Left forelimb (tissue), 1 donor: ENCODE measurements at regions not wholly inside any gene's neighbourhood (a gene's known extent, or its start where the extent isn't known, plus 50 kb on each side); places are given as distances from the start of the nearest gene placed in this dataset.

Experiments
- DNase-seq: peaks from one replicate; pipeline ENCODE4 v3.0.0-alpha.2; 2018; ENCODE audit warnings: low spot score

DNA sequence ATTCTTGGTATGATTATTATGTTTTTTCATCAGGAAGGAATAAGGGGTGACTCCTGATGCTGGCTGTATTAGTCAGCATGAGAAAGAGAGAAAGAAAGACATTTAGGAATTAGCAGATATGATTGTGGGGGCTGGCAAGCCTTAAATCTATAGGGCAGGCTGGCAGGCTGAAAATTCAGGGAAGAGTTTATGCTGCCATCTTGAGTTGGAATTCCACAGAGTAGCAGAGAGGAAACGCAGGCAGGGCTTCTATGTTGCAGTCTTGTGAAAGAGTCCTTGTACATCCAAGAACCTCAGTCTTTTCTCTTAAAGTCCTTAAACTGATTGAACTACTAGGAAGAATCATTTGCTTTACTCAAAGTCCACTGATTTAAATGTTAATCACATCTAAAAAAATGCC, 262.7 kb upstream of the SLC10A2 start:
- no peak for DNase-seq

DNA sequence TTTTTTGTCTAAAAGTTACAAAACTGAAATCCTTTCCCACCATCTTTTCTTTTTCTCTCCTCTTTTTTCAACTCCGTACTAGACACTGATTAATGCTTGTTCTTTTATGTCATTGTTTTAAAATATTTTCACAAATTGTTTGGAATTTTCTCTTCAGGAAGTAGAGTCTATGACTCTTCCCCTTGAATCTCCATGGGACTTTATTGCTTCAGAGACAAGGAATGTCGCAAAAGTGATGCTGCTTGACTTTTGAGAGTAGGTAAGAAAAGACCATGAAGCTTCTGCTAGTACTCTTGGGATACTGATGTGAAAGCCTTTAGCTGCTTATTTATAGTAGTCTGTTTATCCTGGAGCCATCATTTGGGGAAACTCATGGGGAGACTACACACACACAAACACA, 260.1 kb upstream of the SLC10A2 start:
- no peak for DNase-seq

DNA sequence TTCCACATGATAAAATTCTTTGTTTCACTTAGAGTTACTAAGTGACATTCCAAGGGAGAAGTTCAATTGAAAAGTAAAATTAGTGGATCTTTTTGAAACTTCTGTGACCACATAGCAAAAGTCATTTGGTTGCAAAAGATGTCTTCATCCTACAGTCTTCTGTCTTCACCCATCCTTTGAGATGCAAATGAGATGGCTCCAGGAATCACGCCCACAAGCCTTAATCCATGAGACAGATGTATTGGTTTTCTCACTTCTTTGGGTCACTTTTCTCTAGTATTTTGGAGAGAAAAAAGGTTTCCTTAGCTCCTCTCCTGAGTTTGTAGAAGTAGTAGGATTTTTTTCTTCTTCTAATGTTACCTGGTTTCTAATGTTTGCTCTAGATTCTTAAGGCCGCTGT, 259.5 kb upstream of the SLC10A2 start:
- no peak for DNase-seq

DNA sequence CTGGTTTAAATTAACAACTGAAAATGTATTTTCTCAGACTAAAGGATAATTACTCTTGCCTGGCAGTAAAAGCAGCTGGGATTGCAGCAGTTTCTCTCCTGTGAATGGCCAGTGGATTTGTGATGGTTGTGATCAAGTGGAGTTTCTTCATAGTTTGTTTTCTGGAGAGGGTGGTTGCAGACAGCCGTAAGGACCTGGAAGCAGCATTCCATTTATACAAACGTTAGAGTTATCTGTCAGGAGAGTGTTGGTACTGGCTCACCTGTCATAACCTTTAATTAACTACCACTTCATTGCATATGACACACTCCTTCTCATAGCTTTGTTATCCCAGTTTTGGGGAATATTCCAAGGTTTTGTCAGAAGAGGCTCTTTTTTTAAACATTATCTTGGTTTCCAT, 258.4 kb upstream of the SLC10A2 start:
- no peak for DNase-seq

DNA sequence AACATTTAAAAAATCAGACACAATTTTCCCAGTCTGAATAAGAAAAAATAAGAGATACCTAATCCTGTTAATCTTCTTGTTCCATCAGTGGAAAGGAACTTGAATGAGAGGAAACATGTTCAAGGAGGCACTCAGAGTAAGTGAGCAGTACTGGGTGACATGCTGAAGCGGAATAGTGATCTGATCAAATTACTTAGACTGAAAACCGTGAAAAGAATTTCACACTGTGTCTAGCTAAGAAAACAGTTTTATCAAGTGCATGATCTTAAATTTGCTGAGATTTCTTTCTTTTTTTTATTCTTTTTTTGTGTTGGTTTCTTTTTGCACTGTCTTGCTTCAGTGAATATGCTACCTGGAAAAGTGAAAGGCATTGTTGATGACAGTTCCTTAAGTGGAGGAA, 249.5 kb upstream of the SLC10A2 start:
- DNase-seq = no peak

DNA sequence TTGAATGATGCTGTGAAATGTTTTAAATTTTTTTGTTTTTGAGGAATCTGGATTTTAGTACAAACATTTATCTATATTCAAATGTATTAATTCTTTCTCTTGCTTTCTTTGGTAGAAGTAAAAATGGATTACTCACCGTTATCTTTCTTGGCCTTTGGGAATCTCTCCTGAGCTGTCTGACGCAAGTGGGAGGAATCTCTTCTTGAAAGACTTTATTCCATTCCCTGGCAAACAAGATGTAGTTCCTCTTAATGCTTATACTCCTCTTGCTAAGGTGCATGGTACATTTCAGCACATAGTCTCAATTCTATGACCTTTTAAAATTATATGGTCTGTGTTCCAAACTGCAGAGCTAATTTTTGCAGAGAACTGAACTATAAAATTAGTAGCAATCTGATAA, 246.2 kb upstream of the SLC10A2 start:
- DNase-seq = no peak

DNA sequence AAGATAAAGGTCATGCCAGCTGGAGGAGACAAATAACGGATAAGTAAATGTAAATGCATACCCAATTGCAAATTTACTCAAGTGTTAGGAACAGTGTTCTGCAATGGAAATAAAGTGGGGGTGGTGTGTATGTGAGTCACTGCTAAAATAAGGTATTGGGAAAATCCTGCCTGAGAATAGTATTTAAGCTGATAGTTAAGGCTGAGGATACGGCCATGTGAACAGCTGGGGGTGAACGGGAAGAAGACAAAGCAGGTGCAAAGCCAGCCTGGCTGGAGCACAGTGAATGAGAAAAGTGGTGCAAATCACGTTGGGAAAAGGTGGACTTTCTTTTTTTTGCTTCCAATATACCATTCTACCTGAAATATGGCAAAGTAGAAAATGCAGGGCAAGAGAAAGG, 242.4 kb upstream of the SLC10A2 start:
- no peak for DNase-seq

DNA sequence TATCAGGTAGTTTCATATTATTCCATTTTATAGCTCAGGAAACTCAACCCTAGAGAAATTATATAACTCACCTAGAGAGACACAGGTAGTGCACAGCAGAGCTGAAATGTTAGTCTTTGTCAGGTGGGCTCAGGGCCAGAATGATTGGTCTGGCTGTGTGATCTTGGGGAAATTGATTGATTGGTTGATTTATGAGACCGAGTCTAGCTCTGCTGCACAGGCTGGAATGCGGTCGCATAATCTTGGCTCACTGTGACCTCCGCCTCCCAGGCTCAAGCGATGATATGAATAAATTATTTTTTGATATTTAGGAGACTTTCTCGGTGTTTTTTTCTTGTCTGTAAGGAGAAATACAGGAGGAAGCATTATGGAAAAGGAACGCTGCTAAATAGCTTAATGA, 239.9 kb upstream of the SLC10A2 start:
- no peak for DNase-seq

DNA sequence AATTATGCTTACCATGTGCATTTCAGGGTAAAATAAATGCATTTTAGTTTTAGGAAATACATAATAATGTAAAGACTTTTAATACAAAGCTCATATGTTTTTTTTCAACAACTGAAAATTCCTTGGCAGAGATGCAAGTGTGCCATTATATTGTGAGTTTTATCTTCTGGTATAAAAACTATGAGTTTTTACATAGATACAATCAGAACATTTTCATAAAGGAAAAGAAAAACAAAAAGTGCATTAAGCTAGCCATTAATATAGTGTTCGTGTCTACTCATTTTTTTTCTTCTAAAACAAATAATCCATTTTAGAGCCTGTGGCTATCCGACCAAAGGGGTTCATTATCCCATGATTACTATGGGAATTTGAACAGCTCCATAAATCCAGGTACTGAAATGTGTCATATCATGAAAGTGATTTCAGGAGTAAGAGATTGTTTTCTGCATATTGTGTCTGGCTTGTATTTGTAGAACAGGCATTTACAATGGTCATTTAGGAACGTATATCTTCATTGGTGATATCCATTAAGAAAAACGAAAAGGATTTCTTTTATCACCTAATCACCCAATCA, 236.9 kb upstream of the SLC10A2 start:
- DNase-seq = no peak

DNA sequence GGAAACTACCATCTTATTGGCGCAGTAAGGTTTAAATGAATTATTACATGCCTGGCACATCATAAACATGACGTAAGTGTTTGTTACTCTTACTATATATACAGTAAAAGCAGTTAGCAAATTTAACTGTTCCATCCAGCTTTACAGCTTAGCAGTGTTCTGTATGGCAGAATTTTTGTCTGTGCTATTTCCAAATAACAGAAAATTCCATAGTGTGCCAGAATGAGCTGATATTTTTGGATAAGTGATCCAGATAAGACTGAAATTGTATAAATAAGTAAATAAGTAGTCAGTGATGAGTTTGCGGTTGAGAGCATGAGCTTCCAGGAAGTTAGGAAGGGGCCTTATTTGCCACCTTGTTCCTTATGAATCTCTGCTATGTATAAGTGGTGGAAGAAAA, 236.5 kb upstream of the SLC10A2 start:
- no peak for DNase-seq

DNA sequence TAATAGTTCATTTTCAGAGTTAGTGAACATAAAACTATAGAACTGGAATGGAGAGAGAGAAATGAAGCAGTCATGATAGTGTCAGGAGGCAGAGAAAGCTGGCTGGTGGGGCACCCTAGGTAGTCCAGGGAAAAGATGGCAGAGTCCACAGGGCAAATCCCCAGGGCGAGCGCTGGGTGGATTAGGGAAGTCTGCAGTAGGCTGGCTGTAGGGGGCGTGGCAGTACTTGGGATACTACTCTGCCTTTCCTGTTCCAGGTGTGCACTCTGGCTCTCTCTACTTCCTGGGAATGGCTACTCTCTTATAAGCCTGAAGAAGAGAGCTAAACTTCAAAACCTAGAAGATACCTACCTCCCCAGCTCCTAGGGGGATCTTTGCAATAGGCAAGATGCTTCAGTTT, 232.9 kb upstream of the SLC10A2 start:
- DNase-seq = no peak

DNA sequence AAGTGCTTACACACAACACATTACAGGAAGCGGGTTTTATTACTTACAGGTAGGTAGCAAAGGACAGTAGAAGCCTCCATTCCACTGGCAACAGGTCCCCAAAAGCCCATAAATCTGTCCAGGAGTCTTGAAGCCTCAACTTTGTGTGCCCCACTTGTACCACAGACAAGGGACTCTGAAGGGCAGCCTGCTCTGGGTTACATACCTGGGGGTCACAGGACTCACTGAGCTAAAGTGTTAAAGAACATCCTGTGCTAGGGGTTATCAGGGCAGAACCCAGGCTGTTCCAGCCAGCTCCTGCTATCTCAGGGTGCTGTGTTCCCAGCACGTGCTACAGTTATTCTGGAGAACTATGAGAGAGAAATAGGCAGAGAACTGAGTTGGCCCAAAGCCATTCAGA, 230.9 kb upstream of the SLC10A2 start:
- no peak for DNase-seq

DNA sequence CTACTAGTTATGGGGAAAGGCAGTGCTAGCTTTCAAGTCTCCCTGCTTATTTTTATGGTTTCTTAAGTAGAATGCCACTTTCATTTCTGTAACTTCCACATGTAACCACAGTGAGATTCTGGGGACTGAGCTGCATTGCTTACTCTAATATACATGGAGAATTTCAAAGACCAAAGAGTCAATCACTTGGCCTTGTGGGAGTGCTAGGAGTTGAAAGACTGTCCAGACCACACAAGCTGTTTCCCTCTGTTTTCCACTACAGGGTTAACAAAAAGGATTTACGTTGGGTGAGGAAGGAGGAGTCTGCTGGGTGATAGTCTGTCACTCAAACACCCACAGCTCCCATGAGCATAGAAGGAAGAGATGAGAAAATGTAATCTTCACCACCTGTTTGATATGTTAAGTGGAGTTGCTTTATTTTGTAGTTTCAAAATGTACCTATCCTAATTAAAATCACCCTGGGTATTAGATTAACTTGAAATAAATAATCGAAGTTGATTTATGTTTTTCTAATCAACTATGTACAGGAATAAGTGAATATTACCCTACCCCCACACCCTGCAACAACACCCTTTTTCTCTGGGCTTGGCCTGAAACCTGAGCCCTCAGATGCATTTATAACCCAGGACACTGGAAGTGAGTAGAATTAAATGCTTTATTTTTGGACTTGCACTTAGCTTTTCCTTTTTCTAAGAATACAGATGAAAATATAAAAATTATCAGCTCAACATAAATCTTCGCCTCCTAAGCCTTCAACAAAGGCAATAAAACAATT, 225.8 kb upstream of the SLC10A2 start:
- no peak for DNase-seq

DNA sequence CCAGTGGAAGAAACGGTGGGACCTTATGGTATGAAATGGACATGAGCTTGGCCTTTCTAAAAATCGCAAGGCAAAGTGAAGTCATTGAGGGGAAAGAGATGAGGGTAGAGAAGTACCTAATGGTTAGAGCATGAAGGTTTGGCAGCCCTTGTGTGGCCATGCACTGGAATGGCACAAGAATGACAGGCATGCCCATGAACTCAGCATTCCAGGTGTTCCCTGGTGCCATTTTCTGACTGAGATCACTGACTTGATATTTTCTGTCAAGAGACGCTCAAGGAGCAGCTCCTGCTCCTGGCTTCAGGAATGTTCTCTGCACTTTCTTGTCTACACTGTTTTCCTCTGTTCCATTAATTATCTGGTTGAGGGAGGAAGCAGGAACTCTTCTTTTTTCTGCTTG, 225.0 kb upstream of the SLC10A2 start:
- DNase-seq = no peak

DNA sequence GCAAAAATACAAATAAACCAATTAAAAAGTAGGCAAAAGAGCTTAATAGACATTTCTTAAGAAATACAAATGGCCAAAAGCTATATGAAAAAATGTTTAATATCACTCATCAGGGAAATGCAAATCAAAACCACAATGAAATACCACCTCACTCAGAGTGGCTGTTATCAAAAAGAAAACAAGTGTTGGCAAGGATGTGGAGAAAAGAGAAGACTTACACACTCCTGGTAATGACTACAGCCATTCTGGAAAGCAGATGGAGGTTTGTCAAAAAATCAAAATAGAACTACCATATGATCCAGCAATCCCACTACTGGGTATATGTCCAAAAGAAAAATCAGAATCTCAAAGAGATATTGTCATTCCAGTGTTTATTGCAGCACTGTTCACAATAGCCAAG, 223.5 kb upstream of the SLC10A2 start:
- no peak for DNase-seq

DNA sequence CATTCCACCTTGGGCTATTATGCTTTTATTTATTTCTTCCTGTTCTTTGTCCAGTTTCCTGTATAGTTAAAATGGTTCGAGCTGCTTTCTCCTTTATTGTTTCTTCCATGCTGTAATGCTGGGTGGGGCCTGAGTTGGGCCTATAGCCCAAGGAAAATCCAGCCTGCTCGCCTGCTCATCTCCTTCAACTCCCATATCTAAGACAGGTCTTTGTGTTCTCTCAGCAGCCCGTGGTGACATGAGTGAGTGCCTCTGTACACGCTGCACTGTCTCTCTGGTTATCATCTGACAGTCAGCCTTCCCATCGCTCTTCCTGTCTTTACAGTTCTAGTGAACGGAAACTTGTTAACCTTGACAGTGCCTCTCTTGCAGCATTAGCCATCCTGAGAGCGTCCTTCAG, 221.9 kb upstream of the SLC10A2 start:
- DNase-seq = no peak

DNA sequence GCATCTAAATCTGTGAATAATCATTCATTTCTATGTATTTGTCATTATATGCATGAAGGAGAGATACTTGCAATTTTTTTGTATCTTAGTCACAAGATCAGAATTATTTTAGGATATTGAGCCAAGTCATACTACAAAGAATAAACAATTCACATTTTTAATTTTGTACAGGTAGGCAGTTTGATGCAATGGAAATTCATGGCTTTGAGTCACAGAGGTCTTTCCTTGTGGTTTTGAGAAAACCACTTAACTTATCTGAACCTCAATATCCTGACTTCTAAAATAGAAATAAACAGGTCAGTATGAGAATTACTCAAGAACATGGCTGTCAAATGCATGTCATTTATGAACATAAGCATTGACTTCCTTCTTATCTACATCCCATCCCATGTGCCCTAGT, 221.4 kb upstream of the SLC10A2 start:
- DNase-seq = no peak

DNA sequence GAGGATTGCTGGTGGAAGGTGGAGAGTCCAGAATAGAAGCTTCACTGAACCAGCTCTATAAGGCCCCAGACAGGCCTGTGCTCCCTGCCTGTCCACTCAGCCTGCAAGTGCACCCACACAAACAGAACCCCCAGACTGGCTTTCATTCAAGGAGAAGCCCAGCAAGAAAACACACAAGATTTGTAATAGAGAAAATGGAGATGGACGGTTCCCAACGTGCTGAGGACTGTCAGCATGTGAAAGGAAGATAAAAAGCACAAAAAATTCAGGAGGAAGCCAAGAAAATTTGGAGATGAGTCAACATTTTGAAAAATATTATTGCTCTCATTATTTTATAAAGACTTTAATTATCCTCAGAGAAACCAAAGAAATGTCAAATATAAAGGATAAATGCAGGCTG, 218.2 kb upstream of the SLC10A2 start:
- no peak for DNase-seq

DNA sequence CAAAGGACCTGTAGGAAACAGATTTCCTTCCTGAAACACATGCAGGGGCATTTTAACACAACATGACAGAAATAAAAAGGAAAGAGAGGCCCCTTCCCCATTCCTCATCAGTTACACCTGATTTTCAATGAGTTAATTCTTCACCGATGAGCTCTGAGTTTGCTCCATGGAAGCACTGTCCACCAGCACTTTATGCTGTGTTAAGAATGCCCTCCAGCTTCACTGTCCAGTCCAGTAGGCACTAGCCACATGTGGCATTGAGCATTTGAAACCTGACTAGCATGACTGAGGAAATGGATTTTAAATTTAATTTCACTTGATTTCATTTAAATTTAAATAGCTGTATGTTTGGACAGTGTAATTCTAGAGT, 217.2 kb upstream of the SLC10A2 start:
- no peak for DNase-seq

DNA sequence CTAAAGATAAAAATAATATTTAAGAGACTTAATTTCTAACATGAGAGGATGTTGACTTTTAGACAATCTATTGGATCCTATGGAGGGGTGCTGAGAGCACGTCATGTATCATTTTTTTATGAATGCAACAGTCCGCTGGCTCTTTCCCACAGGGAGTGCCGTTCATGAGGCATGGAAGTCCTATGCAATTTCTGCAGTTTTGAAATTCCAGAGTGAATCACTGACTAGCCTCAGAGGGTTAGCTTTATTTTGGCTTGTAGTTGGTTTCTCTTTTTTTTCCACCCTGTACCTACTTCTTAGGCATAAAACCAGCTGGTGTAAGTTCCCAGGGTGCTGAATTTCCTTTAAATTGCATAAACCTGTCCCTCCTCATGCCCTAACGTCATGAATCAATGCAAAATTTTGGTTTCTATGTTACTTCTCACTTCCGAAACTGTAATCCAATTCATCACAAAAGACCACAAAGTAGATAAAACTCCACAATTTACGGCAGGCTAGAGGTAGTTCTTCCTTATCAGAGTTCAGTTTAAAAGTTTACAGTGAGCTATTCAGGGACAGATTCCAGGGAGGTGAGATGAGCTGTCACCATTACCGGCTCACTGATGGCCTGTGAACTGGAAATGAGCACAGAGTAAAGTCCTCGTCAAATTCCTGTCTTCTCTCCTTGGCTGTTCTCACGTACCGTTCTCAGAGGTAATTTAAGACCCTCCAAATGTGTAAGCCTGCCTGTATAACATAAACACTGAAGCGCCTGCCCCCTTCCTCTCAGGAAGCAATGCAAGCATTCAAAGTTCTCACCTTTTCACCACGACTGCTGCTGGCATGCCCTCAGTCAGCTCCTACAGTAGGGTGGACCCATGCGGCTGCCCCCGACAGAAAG, 216.6 kb upstream of the SLC10A2 start:
- DNase-seq = no peak

DNA sequence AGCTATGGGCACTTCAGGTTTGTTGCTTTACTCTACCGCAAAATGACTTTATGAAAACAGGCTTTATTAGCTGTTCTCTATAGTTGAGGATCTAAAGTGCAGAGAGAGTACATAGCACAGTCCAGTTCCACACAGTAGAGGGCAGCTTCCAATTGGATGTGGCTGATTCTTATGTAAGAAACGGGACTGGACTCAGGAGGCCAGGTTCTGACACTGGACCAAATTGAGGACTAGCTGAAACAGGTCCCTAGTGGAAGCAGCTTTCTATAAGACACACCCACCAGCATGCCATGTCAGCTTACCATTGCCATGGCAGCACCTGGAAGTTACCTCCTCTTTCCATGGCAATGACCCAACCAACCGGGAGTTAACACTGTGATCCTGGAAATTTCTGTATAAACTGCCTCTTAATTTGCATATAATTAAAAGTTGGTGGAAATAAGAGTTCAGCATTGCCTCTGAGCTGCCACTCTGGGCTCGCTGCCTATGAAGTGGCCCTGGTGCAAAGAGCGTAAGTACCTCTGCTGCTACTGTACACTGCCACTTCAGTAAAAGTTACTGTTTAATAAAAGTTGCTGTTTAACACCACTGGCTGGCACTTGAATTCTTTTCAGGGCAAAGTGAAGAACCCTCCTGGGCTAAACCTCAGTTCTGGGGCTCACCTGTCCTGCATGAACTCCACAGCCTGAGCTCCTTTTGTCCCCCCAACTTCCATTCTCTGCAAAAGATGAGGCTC, 211.9 kb upstream of the SLC10A2 start:
- DNase-seq = no peak

DNA sequence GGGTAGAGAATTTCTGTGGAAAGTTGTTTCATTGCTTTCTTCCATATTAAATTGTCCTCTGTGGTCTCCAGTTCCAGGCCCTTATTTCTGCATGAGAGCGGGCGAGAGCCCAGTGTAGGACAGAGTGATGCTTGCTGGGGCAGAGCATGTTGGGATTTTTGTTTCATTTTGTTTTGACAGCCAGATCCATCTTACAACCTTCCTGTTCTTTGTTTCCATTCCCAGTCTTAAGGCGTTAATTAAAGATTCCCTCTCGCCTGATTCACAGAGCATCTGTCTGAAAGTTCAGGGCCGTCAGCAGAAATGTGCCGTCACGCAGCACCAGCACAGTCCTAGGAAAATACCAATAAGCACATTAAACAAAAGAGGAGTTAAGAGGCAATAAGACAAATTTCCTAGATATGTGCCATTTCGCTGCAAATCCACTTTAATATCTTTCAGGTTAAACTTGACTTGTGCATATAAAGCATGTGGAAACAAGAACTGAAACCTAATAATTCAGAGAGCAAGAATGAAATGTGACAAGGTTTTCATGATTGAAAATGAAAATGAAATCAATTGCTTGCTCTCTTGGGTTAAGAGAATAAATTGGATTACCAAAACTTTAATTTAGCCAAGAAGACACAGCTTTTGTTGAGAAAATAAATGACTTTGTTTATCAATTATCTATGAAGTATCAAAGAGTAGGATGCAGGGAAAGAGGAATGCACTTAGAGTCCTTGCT, 210.7 kb upstream of the SLC10A2 start:
- no peak for DNase-seq
